GM23338 (cell line): ENCODE measurements at regions not wholly inside any gene's neighbourhood (a gene's known extent, or its start where the extent isn't known, plus 50 kb on each side); places are given as distances from the start of the nearest gene placed in this dataset.

Source experiments
- ATAC-seq: fragments of 200-7000 bp; cut with Tn5 transposase; 3 replicates; pipeline ENCODE4 v1.9.1; 2020
- DNase-seq: peaks from one replicate; pipeline ENCODE4 v3.0.0-alpha.2; 2015; ENCODE audit warnings: low spot score
- H2AFZ ChIP-seq: fragments of 200-600 bp; sonication (generic); 2 replicates; pipeline ENCODE4 v1.8.0; 2016; ENCODE audit warnings: antibody characterized with exemption, mild to moderate bottlenecking, moderate library complexity
- H3F3A ChIP-seq: fragments of 200-600 bp; sonication (generic); replicated peaks from 2 replicates; pipeline ENCODE4 v1.8.0; 2017; ENCODE audit warnings: antibody characterized with exemption, mixed run types, low read depth
- H3K27ac ChIP-seq: fragments of 200-600 bp; sonication (generic); 2 replicates; pipeline ENCODE4 v1.6.1; 2016; ENCODE audit warnings: low read depth
- H3K27me3 ChIP-seq: fragments of 200-600 bp; sonication (generic); 2 replicates; pipeline ENCODE4 v1.8.0; 2016; ENCODE audit warnings: mild to moderate bottlenecking, mixed run types, moderate library complexity; ENCODE audit not compliant: insufficient read depth
- H3K36me3 ChIP-seq: fragments of 200-600 bp; sonication (generic); 2 replicates; pipeline ENCODE4 v1.8.0; 2016; ENCODE audit warnings: mild to moderate bottlenecking; ENCODE audit not compliant: insufficient read depth
- H3K4me1 ChIP-seq: fragments of 200-600 bp; sonication (generic); 2 replicates; pipeline ENCODE4 v1.8.0; 2016; ENCODE audit warnings: mild to moderate bottlenecking, moderate library complexity; ENCODE audit not compliant: insufficient read depth
- H3K4me2 ChIP-seq: fragments of 200-600 bp; sonication (generic); 2 replicates; pipeline ENCODE4 v1.7.1; 2017; ENCODE audit warnings: mixed run types
- H3K4me3 ChIP-seq: fragments of 200-600 bp; sonication (generic); 2 replicates; pipeline ENCODE4 v1.6.1; 2016; ENCODE audit warnings: mixed run types
- H3K79me2 ChIP-seq: fragments of 200-600 bp; sonication (generic); replicated peaks from 2 replicates; pipeline ENCODE4 v1.8.0; 2017; ENCODE audit warnings: mild to moderate bottlenecking; ENCODE audit not compliant: insufficient read depth
- H3K9me2 ChIP-seq: fragments of 200-600 bp; sonication (generic); 2 replicates; pipeline ENCODE4 v1.8.0; 2017; ENCODE audit not compliant: insufficient read depth
- H4K20me1 ChIP-seq: fragments of 200-600 bp; sonication (generic); replicated peaks from 2 replicates; pipeline ENCODE4 v1.8.0; 2017; ENCODE audit warnings: mild to moderate bottlenecking; ENCODE audit not compliant: insufficient read depth
- H3K27ac Mint-ChIP-seq: 2 replicates; pipeline ENCODE4 v1.8.0; 2020; ENCODE audit warnings: inconsistent platforms, mild to moderate bottlenecking, moderate library complexity, mixed read lengths
- H3K27me3 Mint-ChIP-seq: 3 replicates; pipeline ENCODE4 v1.8.0; 2022; ENCODE audit warnings: low read depth, mild to moderate bottlenecking, moderate library complexity, mixed read lengths, inconsistent platforms; ENCODE audit not compliant: insufficient read depth, poor library complexity
- H3K36me3 Mint-ChIP-seq: 3 replicates; pipeline ENCODE4 v1.8.0; 2021; ENCODE audit warnings: low read depth, mild to moderate bottlenecking, inconsistent platforms, moderate library complexity, mixed read lengths
- H3K4me1 Mint-ChIP-seq: 3 replicates; pipeline ENCODE4 v1.8.0; 2020; ENCODE audit warnings: mild to moderate bottlenecking, inconsistent platforms, mixed read lengths
- H3K4me3 Mint-ChIP-seq: 3 replicates; pipeline ENCODE4 v1.8.0; 2021; ENCODE audit warnings: moderate library complexity, mild to moderate bottlenecking, inconsistent platforms, mixed read lengths
- H3K9me3 Mint-ChIP-seq: 3 replicates; pipeline ENCODE4 v1.8.0; 2020; ENCODE audit warnings: moderate library complexity, mild to moderate bottlenecking, inconsistent platforms, mixed read lengths
- EZH2 ChIP-seq: fragments of 200-600 bp; sonication (generic); IDR thresholded peaks from one replicate; pipeline ENCODE4 v1.8.0; 2017; ENCODE audit warnings: antibody characterized with exemption, mild to moderate bottlenecking, low read depth; ENCODE audit not compliant: unreplicated experiment
- JUNB ChIP-seq: IDR thresholded peaks from one replicate; pipeline ENCODE4 v1.6.1; 2016; ENCODE audit warnings: antibody characterized with exemption; ENCODE audit not compliant: unreplicated experiment
- POLR2AphosphoS5 ChIP-seq: IDR thresholded peaks from 2 replicates; pipeline ENCODE4 v1.6.1; 2016; ENCODE audit warnings: antibody characterized with exemption, low read depth
- REST ChIP-seq: IDR thresholded peaks from one replicate; pipeline ENCODE4 v1.6.1; 2018; ENCODE audit warnings: antibody characterized with exemption; ENCODE audit not compliant: unreplicated experiment
- STAT1 ChIP-seq: IDR thresholded peaks from one replicate; pipeline ENCODE4 v1.6.1; 2016; ENCODE audit warnings: antibody characterized with exemption; ENCODE audit not compliant: unreplicated experiment
- ZNF114 ChIP-seq: fragments of 250-450 bp; sonication (Bioruptor Pico); IDR thresholded peaks from 2 replicates; pipeline ENCODE4 v1.5.0; 2020; ENCODE audit warnings: mild to moderate bottlenecking, moderate library complexity
- ZNF331 ChIP-seq: fragments of 250-450 bp; sonication (Bioruptor Pico); IDR thresholded peaks from 2 replicates; pipeline ENCODE4 v1.5.0; 2020; ENCODE audit warnings: low read depth, mild to moderate bottlenecking, moderate library complexity
- TF ChIP-seq, protein P1 (sequence below): IDR thresholded peaks from 2 replicates; pipeline ENCODE4 v1.6.1; 2016; ENCODE audit warnings: antibody characterized with exemption
- TF ChIP-seq, protein P2 (sequence below), 2 experiments: fragments of 200-600 bp in 1 of 2; sonication (generic) in 1 of 2; conservative IDR thresholded peaks; 2 replicates each; pipeline versions ENCODE4 v1.5.1 to v1.6.1; 2016 to 2017; ENCODE audit warnings: antibody characterized with exemption in 2 of 2, low read depth in 2 of 2, mild to moderate bottlenecking in 2 of 2, moderate library complexity in 1 of 2

GRCh38 chr11:23680488-23681230 is 816.2 kb upstream of the LUZP2 start:
- peaks cover 1% of the 10 kb centered on the region for H3K27me3 Mint-ChIP-seq
- Histone ChIP-seq H3K9me2 (0 out of 2 replicates have a peak, but pooled peaks cover 4% of the 10 kb centered on the region), H3K27me3 (no peaks in the 10 kb centered on the region), H3K4me3 (no peak overlapping the region), H3K27ac (no peak overlapping the region), H3K36me3 (no peaks in the 10 kb centered on the region), H3K4me2 (no peak overlapping the region), H3K4me1 (no peaks in the 10 kb centered on the region), H3F3A (no peaks in the 10 kb centered on the region), H4K20me1 (no peaks in the 10 kb centered on the region), H3K79me2 (no peaks in the 10 kb centered on the region), H2AFZ (peak overlapping the region; percentile 52; the same call in 1 of the 2 replicates)
- H3K9me3 Mint-ChIP-seq = no peaks in the 10 kb centered on the region
- TF ChIP-seq, protein P1, sequence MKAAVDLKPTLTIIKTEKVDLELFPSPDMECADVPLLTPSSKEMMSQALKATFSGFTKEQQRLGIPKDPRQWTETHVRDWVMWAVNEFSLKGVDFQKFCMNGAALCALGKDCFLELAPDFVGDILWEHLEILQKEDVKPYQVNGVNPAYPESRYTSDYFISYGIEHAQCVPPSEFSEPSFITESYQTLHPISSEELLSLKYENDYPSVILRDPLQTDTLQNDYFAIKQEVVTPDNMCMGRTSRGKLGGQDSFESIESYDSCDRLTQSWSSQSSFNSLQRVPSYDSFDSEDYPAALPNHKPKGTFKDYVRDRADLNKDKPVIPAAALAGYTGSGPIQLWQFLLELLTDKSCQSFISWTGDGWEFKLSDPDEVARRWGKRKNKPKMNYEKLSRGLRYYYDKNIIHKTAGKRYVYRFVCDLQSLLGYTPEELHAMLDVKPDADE = no peak
- TF ChIP-seq, protein P2, sequence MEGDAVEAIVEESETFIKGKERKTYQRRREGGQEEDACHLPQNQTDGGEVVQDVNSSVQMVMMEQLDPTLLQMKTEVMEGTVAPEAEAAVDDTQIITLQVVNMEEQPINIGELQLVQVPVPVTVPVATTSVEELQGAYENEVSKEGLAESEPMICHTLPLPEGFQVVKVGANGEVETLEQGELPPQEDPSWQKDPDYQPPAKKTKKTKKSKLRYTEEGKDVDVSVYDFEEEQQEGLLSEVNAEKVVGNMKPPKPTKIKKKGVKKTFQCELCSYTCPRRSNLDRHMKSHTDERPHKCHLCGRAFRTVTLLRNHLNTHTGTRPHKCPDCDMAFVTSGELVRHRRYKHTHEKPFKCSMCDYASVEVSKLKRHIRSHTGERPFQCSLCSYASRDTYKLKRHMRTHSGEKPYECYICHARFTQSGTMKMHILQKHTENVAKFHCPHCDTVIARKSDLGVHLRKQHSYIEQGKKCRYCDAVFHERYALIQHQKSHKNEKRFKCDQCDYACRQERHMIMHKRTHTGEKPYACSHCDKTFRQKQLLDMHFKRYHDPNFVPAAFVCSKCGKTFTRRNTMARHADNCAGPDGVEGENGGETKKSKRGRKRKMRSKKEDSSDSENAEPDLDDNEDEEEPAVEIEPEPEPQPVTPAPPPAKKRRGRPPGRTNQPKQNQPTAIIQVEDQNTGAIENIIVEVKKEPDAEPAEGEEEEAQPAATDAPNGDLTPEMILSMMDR (conservative IDR thresholded peaks at IDR 0.05; ENCODE audit: low read depth in 2 of 2) = no peak
- H3K4me1 Mint-ChIP-seq = peaks cover 5% of the 10 kb centered on the region; the same call in 1 of the 3 replicates
- H3K4me3 Mint-ChIP-seq = no peak overlapping the region
- H3K36me3 Mint-ChIP-seq = no peaks in the 10 kb centered on the region
- H3K27ac Mint-ChIP-seq = no peak overlapping the region
- DNase-seq (no peak), ATAC-seq (peak; percentile 40; the same call in 2 of the 3 replicates)

GRCh38 chr11:23684701-23685100 is 812.2 kb upstream of the LUZP2 start:
- no peaks in the 10 kb centered on the region for H3K27me3 Mint-ChIP-seq
- Histone ChIP-seq H3K36me3 (no peaks in the 10 kb centered on the region), H3K4me2 (no peak overlapping the region), H3F3A (no peaks in the 10 kb centered on the region), H3K4me3 (no peak overlapping the region), H4K20me1 (no peaks in the 10 kb centered on the region), H3K9me2 (no peaks in the 10 kb centered on the region), H2AFZ (no peak overlapping the region), H3K27ac (no peak overlapping the region), H3K27me3 (no peaks in the 10 kb centered on the region), H3K79me2 (no peaks in the 10 kb centered on the region), H3K4me1 (peaks cover 6% of the 10 kb centered on the region)
- H3K36me3 Mint-ChIP-seq = no peaks in the 10 kb centered on the region
- no peak overlapping the region for H3K4me3 Mint-ChIP-seq
- H3K4me1 Mint-ChIP-seq = peaks cover 7% of the 10 kb centered on the region
- no peaks in the 10 kb centered on the region for H3K9me3 Mint-ChIP-seq
- DNase-seq = no peak
- H3K27ac Mint-ChIP-seq = no peak overlapping the region
- no peak for ATAC-seq
- TF ChIP-seq POLR2AphosphoS5 (no peak), STAT1 (no peak), ZNF331 (CRISPR knock-in tag) (no peak), JUNB (no peak), EZH2 (no peak), REST (no peak), ZNF114 (CRISPR knock-in tag) (no peak)
